Suprapubic skin (tissue), 3 donors: ENCODE measurements at regions not wholly inside any gene's neighbourhood (a gene's known extent, or its start where the extent isn't known, plus 50 kb on each side); places are given as distances from the start of the nearest gene placed in this dataset.

Source experiments
- CTCF ChIP-seq, 2 donors: fragments of 200-600 bp in 1 of 2; fragments of 450-650 bp in 1 of 2; sonication (generic) in 1 of 2; IDR thresholded peaks; one replicate each; pipeline ENCODE4 v1.5.1; 2016 to 2019; ENCODE audit warnings: antibody characterized with exemption in 2 of 2, mild to moderate bottlenecking in 1 of 2, moderate library complexity in 1 of 2
- POLR2AphosphoS5 ChIP-seq, 3 donors: sonication (generic); formaldehyde crosslinking; IDR thresholded peaks; one replicate each; pipeline ENCODE4 v1.6.1; 2017; ENCODE audit warnings: antibody characterized with exemption in 3 of 3

GRCh38 chr6:76416821-76417605 is 344.6 kb upstream of the IMPG1 start:
- TF ChIP-seq POLR2AphosphoS5 (IDR thresholded peaks at IDR 0.05): no peak
- no peak for TF ChIP-seq CTCF (IDR thresholded peaks at IDR 0.05)
